OCI-LY1 (cell line): ENCODE measurements at regions not wholly inside any gene's neighbourhood (a gene's known extent, or its start where the extent isn't known, plus 50 kb on each side); places are given as distances from the start of the nearest gene placed in this dataset.

ENCODE experiments used
- CTCF ChIP-seq: fragments of 200-600 bp; sonication (generic), shearing (Covaris generic); IDR thresholded peaks from 2 replicates; pipeline ENCODE4 v1.5.1; 2017; ENCODE audit warnings: mild to moderate bottlenecking, antibody characterized with exemption, low read length, moderate library complexity, mixed read lengths
- EZH2 ChIP-seq: fragments of 200-600 bp; sonication (generic), shearing (Covaris generic); IDR thresholded peaks from 2 replicates; pipeline ENCODE4 v1.8.0; 2017; ENCODE audit warnings: borderline replicate concordance, mixed run types, mild to moderate bottlenecking, antibody characterized with exemption, low read length, moderate library complexity, mixed read lengths

DNA sequence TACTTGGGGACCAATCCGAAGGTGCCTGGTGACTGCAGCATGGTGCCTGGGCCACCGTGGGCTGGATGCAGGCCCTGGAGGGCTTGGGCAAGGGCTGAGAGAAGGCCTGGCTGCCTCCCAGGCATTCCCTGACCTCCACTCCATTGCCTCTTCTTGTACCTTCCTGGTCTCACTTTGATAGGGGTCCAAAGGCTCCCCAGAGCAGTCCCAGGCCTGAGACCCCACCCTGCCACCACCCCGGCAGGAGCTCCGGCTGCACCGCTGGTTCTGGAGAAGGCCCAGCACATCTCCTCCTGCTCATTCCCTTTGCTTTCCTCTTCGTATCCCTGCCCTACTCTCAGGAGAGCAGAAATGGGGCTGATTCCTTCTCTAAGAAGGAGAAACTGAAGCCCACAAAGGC lies 133.3 kb upstream of the IPO9 start:
- TF ChIP-seq CTCF (no peak), EZH2 (no peak)
